ENCODE measurements at regions not wholly inside any gene's neighbourhood (a gene's known extent, or its start where the extent isn't known, plus 50 kb on each side); places are given as distances from the start of the nearest gene placed in this dataset.

- TF ChIP-seq CTCF (conservative IDR thresholded peaks at IDR 0.05; ENCODE audit: low read depth, low read length) (no peak), MAFK (IDR thresholded peaks at IDR 0.05; ENCODE audit: low read depth, low read length) (no peak), FOS (IDR thresholded peaks at IDR 0.05; ENCODE audit: low read depth, low read length) (no peak), BHLHE40 (IDR thresholded peaks at IDR 0.05; ENCODE audit: low read depth, low read length) (no peak), NFE2L2 (IDR thresholded peaks at IDR 0.05; ENCODE audit: low read depth, low read length) (no peak), POLR2A (IDR thresholded peaks at IDR 0.05; ENCODE audit: low read depth, low read length) (no peak), MAZ (IDR thresholded peaks at IDR 0.05; ENCODE audit: borderline replicate concordance, low read depth, low read length) (no peak), SMC3 (IDR thresholded peaks at IDR 0.05; ENCODE audit: low read depth, low read length) (no peak), CEBPB (IDR thresholded peaks at IDR 0.05; ENCODE audit: low read depth, low read length) (no peak), RCOR1 (IDR thresholded peaks at IDR 0.05; ENCODE audit: insufficient replicate concordance, low read length) (no peak), MXI1 (IDR thresholded peaks at IDR 0.05; ENCODE audit: borderline replicate concordance, low read depth, low read length) (no peak)
- TF ChIP-seq, protein P1, sequence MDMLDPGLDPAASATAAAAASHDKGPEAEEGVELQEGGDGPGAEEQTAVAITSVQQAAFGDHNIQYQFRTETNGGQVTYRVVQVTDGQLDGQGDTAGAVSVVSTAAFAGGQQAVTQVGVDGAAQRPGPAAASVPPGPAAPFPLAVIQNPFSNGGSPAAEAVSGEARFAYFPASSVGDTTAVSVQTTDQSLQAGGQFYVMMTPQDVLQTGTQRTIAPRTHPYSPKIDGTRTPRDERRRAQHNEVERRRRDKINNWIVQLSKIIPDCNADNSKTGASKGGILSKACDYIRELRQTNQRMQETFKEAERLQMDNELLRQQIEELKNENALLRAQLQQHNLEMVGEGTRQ (IDR thresholded peaks at IDR 0.05; ENCODE audit: low read depth, low read length): no peak
These were observed 498.8 kb downstream of the IRS2 start for GRCh38 chr13:109287553-109287952.

All from IMR-90 (cell line).